ENCODE measurements at regions not wholly inside any gene's neighbourhood (a gene's known extent, or its start where the extent isn't known, plus 50 kb on each side); places are given as distances from the start of the nearest gene placed in this dataset.

DNA sequence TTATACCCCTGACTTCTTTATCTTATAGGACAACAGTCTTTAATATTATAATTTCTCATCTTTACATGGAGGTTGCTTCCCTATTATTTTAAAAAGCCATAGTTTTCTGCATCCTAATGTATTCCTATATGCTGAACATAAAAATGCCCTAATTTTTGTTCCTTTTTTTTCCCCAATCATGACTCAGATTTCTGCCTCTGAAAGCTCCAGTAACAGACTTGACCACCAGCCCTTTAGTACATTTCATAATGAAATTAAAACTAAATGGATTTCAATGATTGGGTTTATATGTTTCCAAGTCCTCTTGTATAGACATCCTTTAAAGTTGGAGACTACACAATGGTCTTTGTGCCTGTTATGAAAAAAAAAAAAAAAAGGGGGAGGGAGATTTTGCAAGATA lies 712.5 kb downstream of the DIAPH3 start:
- TF ChIP-seq, protein P1, sequence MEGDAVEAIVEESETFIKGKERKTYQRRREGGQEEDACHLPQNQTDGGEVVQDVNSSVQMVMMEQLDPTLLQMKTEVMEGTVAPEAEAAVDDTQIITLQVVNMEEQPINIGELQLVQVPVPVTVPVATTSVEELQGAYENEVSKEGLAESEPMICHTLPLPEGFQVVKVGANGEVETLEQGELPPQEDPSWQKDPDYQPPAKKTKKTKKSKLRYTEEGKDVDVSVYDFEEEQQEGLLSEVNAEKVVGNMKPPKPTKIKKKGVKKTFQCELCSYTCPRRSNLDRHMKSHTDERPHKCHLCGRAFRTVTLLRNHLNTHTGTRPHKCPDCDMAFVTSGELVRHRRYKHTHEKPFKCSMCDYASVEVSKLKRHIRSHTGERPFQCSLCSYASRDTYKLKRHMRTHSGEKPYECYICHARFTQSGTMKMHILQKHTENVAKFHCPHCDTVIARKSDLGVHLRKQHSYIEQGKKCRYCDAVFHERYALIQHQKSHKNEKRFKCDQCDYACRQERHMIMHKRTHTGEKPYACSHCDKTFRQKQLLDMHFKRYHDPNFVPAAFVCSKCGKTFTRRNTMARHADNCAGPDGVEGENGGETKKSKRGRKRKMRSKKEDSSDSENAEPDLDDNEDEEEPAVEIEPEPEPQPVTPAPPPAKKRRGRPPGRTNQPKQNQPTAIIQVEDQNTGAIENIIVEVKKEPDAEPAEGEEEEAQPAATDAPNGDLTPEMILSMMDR (IDR thresholded peaks at IDR 0.05): no peak
- TF ChIP-seq POLR2A (IDR thresholded peaks at IDR 0.05): no peak

Measured in heart left ventricle (tissue), 13 donors.